GM23338 (cell line): ENCODE measurements at regions not wholly inside any gene's neighbourhood (a gene's known extent, or its start where the extent isn't known, plus 50 kb on each side); places are given as distances from the start of the nearest gene placed in this dataset.

Experiments used
- EZH2phosphoT487 ChIP-seq: fragments of 200-600 bp; sonication (generic); IDR thresholded peaks from one replicate; pipeline ENCODE4 v1.8.1; 2018; ENCODE audit warnings: antibody characterized with exemption; ENCODE audit not compliant: unreplicated experiment
- ZNF331 ChIP-seq: fragments of 250-450 bp; sonication (Bioruptor Pico); IDR thresholded peaks from 2 replicates; pipeline ENCODE4 v1.5.0; 2020; ENCODE audit warnings: low read depth, mild to moderate bottlenecking, moderate library complexity
- TF ChIP-seq, protein P1 (sequence below): fragments of 250-450 bp; sonication (Bioruptor Pico); IDR thresholded peaks from 2 replicates; pipeline ENCODE4 v1.5.0; 2020; ENCODE audit warnings: mild to moderate bottlenecking, moderate library complexity
- TF ChIP-seq, protein P2 (sequence below): IDR thresholded peaks from one replicate; pipeline ENCODE4 v1.6.1; 2018; ENCODE audit warnings: antibody characterized with exemption; ENCODE audit not compliant: unreplicated experiment
- TF ChIP-seq, protein P3 (sequence below), 2 experiments: fragments of 200-600 bp in 1 of 2; sonication (generic) in 1 of 2; conservative IDR thresholded peaks; 2 replicates each; pipeline versions ENCODE4 v1.5.1 to v1.6.1; 2016 to 2017; ENCODE audit warnings: antibody characterized with exemption in 2 of 2, low read depth in 2 of 2, mild to moderate bottlenecking in 2 of 2, moderate library complexity in 1 of 2

DNA sequence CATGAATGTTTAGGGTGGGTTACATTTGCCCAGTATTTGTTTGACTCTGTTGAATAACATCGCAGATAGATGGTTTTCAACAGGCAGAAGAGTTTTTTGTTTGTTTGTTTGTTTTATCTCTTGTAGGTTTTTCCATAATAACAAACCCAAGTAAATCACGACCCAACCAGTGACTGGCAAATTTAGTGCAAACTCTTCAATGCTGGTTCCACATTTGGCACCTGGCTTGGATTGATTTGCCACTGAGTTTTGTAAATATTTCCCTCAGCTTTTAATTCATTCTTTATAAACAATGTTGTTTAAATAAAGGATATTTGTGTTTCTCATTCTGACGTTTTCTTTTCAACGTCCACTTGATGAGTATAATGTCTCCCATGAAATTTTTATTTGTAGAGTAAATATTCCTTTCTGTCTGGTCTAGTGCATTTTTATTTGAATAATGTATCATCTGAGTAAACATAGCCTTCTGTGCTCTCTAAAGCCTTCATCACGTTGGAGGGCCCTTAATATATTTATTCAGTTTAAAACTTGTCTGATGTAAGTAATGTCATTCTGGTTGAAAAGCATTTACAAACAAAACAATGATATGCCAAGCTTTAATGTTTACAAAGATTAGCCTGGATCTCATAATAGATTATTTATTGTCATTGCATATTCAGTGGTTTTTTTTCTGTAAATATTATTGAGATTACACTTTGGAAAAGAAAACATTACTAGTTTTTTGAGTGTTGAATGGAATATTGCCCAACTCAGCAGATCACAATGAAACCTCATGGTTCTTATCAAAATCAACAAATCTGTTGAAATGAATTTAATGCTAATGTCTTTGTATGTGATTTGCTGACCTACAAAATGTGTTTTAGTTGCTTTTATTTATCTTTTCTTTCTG is 90.4 kb upstream of the PEG3 start (continued):
- TF ChIP-seq, protein P1, sequence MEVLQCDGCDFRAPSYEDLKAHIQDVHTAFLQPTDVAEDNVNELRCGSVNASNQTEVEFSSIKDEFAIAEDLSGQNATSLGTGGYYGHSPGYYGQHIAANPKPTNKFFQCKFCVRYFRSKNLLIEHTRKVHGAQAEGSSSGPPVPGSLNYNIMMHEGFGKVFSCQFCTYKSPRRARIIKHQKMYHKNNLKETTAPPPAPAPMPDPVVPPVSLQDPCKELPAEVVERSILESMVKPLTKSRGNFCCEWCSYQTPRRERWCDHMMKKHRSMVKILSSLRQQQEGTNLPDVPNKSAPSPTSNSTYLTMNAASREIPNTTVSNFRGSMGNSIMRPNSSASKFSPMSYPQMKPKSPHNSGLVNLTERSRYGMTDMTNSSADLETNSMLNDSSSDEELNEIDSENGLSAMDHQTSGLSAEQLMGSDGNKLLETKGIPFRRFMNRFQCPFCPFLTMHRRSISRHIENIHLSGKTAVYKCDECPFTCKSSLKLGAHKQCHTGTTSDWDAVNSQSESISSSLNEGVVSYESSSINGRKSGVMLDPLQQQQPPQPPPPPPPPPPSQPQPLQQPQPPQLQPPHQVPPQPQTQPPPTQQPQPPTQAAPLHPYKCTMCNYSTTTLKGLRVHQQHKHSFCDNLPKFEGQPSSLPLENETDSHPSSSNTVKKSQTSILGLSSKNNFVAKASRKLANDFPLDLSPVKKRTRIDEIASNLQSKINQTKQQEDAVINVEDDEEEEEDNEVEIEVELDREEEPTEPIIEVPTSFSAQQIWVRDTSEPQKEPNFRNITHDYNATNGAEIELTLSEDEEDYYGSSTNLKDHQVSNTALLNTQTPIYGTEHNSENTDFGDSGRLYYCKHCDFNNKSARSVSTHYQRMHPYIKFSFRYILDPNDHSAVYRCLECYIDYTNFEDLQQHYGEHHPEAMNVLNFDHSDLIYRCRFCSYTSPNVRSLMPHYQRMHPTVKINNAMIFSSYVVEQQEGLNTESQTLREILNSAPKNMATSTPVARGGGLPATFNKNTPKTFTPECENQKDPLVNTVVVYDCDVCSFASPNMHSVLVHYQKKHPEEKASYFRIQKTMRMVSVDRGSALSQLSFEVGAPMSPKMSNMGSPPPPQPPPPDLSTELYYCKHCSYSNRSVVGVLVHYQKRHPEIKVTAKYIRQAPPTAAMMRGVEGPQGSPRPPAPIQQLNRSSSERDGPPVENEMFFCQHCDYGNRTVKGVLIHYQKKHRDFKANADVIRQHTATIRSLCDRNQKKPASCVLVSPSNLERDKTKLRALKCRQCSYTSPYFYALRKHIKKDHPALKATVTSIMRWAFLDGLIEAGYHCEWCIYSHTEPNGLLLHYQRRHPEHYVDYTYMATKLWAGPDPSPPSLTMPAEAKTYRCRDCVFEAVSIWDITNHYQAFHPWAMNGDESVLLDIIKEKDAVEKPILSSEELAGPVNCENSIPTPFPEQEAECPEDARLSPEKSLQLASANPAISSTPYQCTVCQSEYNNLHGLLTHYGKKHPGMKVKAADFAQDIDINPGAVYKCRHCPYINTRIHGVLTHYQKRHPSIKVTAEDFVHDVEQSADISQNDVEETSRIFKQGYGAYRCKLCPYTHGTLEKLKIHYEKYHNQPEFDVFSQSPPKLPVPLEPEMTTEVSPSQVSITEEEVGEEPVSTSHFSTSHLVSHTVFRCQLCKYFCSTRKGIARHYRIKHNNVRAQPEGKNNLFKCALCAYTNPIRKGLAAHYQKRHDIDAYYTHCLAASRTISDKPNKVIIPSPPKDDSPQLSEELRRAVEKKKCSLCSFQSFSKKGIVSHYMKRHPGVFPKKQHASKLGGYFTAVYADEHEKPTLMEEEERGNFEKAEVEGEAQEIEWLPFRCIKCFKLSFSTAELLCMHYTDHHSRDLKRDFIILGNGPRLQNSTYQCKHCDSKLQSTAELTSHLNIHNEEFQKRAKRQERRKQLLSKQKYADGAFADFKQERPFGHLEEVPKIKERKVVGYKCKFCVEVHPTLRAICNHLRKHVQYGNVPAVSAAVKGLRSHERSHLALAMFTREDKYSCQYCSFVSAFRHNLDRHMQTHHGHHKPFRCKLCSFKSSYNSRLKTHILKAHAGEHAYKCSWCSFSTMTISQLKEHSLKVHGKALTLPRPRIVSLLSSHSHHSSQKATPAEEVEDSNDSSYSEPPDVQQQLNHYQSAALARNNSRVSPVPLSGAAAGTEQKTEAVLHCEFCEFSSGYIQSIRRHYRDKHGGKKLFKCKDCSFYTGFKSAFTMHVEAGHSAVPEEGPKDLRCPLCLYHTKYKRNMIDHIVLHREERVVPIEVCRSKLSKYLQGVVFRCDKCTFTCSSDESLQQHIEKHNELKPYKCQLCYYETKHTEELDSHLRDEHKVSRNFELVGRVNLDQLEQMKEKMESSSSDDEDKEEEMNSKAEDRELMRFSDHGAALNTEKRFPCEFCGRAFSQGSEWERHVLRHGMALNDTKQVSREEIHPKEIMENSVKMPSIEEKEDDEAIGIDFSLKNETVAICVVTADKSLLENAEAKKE (CRISPR knock-in tag), result no peak
- TF ChIP-seq ZNF331 (no peak), EZH2phosphoT487 (no peak)
- TF ChIP-seq, protein P2, sequence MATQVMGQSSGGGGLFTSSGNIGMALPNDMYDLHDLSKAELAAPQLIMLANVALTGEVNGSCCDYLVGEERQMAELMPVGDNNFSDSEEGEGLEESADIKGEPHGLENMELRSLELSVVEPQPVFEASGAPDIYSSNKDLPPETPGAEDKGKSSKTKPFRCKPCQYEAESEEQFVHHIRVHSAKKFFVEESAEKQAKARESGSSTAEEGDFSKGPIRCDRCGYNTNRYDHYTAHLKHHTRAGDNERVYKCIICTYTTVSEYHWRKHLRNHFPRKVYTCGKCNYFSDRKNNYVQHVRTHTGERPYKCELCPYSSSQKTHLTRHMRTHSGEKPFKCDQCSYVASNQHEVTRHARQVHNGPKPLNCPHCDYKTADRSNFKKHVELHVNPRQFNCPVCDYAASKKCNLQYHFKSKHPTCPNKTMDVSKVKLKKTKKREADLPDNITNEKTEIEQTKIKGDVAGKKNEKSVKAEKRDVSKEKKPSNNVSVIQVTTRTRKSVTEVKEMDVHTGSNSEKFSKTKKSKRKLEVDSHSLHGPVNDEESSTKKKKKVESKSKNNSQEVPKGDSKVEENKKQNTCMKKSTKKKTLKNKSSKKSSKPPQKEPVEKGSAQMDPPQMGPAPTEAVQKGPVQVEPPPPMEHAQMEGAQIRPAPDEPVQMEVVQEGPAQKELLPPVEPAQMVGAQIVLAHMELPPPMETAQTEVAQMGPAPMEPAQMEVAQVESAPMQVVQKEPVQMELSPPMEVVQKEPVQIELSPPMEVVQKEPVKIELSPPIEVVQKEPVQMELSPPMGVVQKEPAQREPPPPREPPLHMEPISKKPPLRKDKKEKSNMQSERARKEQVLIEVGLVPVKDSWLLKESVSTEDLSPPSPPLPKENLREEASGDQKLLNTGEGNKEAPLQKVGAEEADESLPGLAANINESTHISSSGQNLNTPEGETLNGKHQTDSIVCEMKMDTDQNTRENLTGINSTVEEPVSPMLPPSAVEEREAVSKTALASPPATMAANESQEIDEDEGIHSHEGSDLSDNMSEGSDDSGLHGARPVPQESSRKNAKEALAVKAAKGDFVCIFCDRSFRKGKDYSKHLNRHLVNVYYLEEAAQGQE, result no peak
- TF ChIP-seq, protein P3, sequence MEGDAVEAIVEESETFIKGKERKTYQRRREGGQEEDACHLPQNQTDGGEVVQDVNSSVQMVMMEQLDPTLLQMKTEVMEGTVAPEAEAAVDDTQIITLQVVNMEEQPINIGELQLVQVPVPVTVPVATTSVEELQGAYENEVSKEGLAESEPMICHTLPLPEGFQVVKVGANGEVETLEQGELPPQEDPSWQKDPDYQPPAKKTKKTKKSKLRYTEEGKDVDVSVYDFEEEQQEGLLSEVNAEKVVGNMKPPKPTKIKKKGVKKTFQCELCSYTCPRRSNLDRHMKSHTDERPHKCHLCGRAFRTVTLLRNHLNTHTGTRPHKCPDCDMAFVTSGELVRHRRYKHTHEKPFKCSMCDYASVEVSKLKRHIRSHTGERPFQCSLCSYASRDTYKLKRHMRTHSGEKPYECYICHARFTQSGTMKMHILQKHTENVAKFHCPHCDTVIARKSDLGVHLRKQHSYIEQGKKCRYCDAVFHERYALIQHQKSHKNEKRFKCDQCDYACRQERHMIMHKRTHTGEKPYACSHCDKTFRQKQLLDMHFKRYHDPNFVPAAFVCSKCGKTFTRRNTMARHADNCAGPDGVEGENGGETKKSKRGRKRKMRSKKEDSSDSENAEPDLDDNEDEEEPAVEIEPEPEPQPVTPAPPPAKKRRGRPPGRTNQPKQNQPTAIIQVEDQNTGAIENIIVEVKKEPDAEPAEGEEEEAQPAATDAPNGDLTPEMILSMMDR (conservative IDR thresholded peaks at IDR 0.05; ENCODE audit: low read depth in 2 of 2), result no peak
